PFSK-1 (cell line): ENCODE measurements at regions not wholly inside any gene's neighbourhood (a gene's known extent, or its start where the extent isn't known, plus 50 kb on each side); places are given as distances from the start of the nearest gene placed in this dataset.

Source experiments
- POLR2AphosphoS5 ChIP-seq: IDR thresholded peaks from 2 replicates; pipeline ENCODE4 v1.6.1; 2012; ENCODE audit warnings: low read depth, mild to moderate bottlenecking, control low read depth, low read length, moderate library complexity
- TAF1 ChIP-seq: IDR thresholded peaks from 2 replicates; pipeline ENCODE4 v1.6.1; 2012; ENCODE audit warnings: low read length, control low read depth, borderline replicate concordance; ENCODE audit not compliant: insufficient read depth

- no peak for TF ChIP-seq POLR2AphosphoS5
- TF ChIP-seq TAF1: no peak
Observed at GRCh38 chr11:119863236-119863635, 134.2 kb upstream of the NECTIN1 start.
